HEK293 (cell line): ENCODE measurements at regions not wholly inside any gene's neighbourhood (a gene's known extent, or its start where the extent isn't known, plus 50 kb on each side); places are given as distances from the start of the nearest gene placed in this dataset.

Experiments
- ATF2 ChIP-seq: fragments of 450-650 bp; formaldehyde crosslinking; IDR thresholded peaks from 2 replicates; pipeline ENCODE4 v1.5.1; 2016; ENCODE audit warnings: missing biosample characterization, missing genetic modification characterization, low read depth
- OVOL3 ChIP-seq: fragments of 450-650 bp; formaldehyde crosslinking; IDR thresholded peaks from 2 replicates; pipeline ENCODE4 v1.5.1; 2016; ENCODE audit warnings: missing biosample characterization, missing genetic modification characterization
- ZNF175 ChIP-seq: fragments of 450-650 bp; formaldehyde crosslinking; IDR thresholded peaks from 2 replicates; pipeline ENCODE4 v1.5.1; 2016; ENCODE audit warnings: missing biosample characterization, missing genetic modification characterization
- ZNF398 ChIP-seq: fragments of 450-650 bp; formaldehyde crosslinking; IDR thresholded peaks from 2 replicates; pipeline ENCODE4 v1.5.1; 2017; ENCODE audit warnings: missing biosample characterization, missing genetic modification characterization
- TF ChIP-seq, protein P1 (sequence below): fragments of 450-650 bp; formaldehyde crosslinking; IDR thresholded peaks from 2 replicates; pipeline ENCODE4 v1.5.1; 2016; ENCODE audit warnings: missing biosample characterization, missing genetic modification characterization
- TF ChIP-seq, protein P2 (sequence below): fragments of 450-650 bp; formaldehyde crosslinking; IDR thresholded peaks from 2 replicates; pipeline ENCODE4 v1.5.1; 2016; ENCODE audit warnings: missing biosample characterization, missing genetic modification characterization
- TF ChIP-seq, protein P3 (sequence below): fragments of 450-650 bp; formaldehyde crosslinking; IDR thresholded peaks from 2 replicates; pipeline ENCODE4 v1.5.1; 2016; ENCODE audit warnings: missing biosample characterization, missing genetic modification characterization

DNA sequence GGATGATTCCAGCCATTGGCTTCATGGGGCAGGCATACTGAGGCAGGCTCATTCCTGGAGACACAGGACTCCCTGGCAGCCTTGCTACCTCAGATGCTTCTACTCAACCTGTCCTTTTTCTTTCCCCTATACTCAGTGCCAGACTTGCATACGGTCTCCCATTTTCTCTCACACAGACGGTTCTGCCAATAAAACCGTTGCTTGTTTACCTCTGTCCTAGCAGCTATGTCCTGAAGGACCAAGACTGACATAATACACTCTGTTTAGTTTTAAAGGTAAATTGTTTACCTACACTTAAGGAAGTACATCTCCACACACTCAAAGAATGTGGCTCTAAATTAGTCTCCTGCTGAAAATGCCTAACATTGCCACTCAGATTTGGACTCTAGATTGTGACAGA lies 151.0 kb upstream of the RFX3 start:
- TF ChIP-seq ATF2: no peak
- TF ChIP-seq, protein P1, sequence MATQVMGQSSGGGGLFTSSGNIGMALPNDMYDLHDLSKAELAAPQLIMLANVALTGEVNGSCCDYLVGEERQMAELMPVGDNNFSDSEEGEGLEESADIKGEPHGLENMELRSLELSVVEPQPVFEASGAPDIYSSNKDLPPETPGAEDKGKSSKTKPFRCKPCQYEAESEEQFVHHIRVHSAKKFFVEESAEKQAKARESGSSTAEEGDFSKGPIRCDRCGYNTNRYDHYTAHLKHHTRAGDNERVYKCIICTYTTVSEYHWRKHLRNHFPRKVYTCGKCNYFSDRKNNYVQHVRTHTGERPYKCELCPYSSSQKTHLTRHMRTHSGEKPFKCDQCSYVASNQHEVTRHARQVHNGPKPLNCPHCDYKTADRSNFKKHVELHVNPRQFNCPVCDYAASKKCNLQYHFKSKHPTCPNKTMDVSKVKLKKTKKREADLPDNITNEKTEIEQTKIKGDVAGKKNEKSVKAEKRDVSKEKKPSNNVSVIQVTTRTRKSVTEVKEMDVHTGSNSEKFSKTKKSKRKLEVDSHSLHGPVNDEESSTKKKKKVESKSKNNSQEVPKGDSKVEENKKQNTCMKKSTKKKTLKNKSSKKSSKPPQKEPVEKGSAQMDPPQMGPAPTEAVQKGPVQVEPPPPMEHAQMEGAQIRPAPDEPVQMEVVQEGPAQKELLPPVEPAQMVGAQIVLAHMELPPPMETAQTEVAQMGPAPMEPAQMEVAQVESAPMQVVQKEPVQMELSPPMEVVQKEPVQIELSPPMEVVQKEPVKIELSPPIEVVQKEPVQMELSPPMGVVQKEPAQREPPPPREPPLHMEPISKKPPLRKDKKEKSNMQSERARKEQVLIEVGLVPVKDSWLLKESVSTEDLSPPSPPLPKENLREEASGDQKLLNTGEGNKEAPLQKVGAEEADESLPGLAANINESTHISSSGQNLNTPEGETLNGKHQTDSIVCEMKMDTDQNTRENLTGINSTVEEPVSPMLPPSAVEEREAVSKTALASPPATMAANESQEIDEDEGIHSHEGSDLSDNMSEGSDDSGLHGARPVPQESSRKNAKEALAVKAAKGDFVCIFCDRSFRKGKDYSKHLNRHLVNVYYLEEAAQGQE (tag by site-specific recombination): no peak
- TF ChIP-seq, protein P2, sequence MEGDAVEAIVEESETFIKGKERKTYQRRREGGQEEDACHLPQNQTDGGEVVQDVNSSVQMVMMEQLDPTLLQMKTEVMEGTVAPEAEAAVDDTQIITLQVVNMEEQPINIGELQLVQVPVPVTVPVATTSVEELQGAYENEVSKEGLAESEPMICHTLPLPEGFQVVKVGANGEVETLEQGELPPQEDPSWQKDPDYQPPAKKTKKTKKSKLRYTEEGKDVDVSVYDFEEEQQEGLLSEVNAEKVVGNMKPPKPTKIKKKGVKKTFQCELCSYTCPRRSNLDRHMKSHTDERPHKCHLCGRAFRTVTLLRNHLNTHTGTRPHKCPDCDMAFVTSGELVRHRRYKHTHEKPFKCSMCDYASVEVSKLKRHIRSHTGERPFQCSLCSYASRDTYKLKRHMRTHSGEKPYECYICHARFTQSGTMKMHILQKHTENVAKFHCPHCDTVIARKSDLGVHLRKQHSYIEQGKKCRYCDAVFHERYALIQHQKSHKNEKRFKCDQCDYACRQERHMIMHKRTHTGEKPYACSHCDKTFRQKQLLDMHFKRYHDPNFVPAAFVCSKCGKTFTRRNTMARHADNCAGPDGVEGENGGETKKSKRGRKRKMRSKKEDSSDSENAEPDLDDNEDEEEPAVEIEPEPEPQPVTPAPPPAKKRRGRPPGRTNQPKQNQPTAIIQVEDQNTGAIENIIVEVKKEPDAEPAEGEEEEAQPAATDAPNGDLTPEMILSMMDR (tag by site-specific recombination): no peak
- no peak for TF ChIP-seq OVOL3 (tag by site-specific recombination)
- TF ChIP-seq, protein P3, sequence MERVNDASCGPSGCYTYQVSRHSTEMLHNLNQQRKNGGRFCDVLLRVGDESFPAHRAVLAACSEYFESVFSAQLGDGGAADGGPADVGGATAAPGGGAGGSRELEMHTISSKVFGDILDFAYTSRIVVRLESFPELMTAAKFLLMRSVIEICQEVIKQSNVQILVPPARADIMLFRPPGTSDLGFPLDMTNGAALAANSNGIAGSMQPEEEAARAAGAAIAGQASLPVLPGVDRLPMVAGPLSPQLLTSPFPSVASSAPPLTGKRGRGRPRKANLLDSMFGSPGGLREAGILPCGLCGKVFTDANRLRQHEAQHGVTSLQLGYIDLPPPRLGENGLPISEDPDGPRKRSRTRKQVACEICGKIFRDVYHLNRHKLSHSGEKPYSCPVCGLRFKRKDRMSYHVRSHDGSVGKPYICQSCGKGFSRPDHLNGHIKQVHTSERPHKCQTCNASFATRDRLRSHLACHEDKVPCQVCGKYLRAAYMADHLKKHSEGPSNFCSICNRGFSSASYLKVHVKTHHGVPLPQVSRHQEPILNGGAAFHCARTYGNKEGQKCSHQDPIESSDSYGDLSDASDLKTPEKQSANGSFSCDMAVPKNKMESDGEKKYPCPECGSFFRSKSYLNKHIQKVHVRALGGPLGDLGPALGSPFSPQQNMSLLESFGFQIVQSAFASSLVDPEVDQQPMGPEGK (tag by site-specific recombination): no peak
- no peak for TF ChIP-seq ZNF398 (tag by site-specific recombination)
- TF ChIP-seq ZNF175 (tag by site-specific recombination): no peak
